Uterus (tissue), 3 donors: ENCODE measurements at regions not wholly inside any gene's neighbourhood (a gene's known extent, or its start where the extent isn't known, plus 50 kb on each side); places are given as distances from the start of the nearest gene placed in this dataset.

ENCODE experiments used
- DNase-seq, 2 donors: peaks; one replicate each; pipeline ENCODE4 v3.0.0-alpha.2; 2019 to 2020
- H3K27ac ChIP-seq, 2 donors: fragments of 200-600 bp; sonication (generic); 1 replicate in 1 of 2; 2 replicates in 1 of 2; pipeline ENCODE4 v1.5.1; 2016 to 2018
- H3K27me3 ChIP-seq, 2 donors: fragments of 200-600 bp; sonication (generic); one replicate each; pipeline ENCODE4 v1.5.1; 2018 to 2019; ENCODE audit warnings: control low read depth in 1 of 2
- H3K36me3 ChIP-seq, 2 donors: fragments of 200-600 bp; sonication (generic); one replicate each; pipeline ENCODE4 v1.5.1; 2019; ENCODE audit warnings: control low read depth in 1 of 2
- H3K4me1 ChIP-seq, 2 donors: fragments of 200-600 bp; sonication (generic); one replicate each; pipeline ENCODE4 v1.5.1; 2018 to 2019; ENCODE audit warnings: control low read depth in 1 of 2
- H3K4me3 ChIP-seq, 2 donors: fragments of 200-600 bp; sonication (generic); 1 replicate in 1 of 2; 2 replicates in 1 of 2; pipeline ENCODE4 v1.5.1; 2018 to 2019; ENCODE audit warnings: mild to moderate bottlenecking in 1 of 2
- H3K9me3 ChIP-seq, 2 donors: fragments of 200-600 bp; sonication (generic); one replicate each; pipeline ENCODE4 v1.5.1; 2019; ENCODE audit warnings: control low read depth in 1 of 2
- POLR2A ChIP-seq, 2 donors: fragments of 450-650 bp; IDR thresholded peaks; one replicate each; pipeline ENCODE4 v1.6.1; 2016; ENCODE audit warnings: antibody characterized with exemption in 2 of 2, mild to moderate bottlenecking in 1 of 2, moderate library complexity in 1 of 2
- intact Hi-C: fragments of 100-400 bp; cut with DNase I; formaldehyde crosslinking; loops from one replicate; pipeline ENCODE4 v1.15.1; 2023; ENCODE audit warnings: low total_unique reads
- TF ChIP-seq, protein P1 (sequence below), 4 experiments: fragments of 200-600 bp in 2 of 4; fragments of 450-650 bp in 2 of 4; sonication (generic) in 2 of 4; IDR thresholded peaks; one replicate each; pipeline ENCODE4 v1.5.1; 2016 to 2019; ENCODE audit warnings: antibody characterized with exemption in 4 of 4, mild to moderate bottlenecking in 2 of 4, moderate library complexity in 1 of 4
- donor health status: DM: yes; HTN: yes; CAD: no.

DNA sequence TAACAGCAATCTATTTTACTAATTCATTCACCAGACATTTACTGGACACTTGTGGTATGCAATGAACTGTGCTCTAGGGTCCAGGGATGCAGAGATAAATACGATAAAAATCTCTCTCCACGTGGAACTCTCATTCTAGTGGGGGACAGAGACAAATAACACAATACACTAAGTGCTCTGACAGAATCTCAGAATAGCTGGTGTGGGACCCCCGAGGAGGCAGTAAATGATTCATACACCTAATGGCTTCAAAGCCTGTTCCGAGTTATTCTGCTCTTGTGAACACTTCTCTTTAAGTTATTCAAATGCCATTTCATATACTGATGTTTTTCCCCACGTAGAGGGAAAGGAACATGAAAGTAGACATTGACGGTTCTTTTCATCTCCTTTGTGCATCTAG lies 302.0 kb upstream of the PDE4D start:
- H3K27me3 ChIP-seq = no peaks in the 10 kb centered on the region
- H3K4me3 ChIP-seq = no peak overlapping the region
- TF ChIP-seq, protein P1, sequence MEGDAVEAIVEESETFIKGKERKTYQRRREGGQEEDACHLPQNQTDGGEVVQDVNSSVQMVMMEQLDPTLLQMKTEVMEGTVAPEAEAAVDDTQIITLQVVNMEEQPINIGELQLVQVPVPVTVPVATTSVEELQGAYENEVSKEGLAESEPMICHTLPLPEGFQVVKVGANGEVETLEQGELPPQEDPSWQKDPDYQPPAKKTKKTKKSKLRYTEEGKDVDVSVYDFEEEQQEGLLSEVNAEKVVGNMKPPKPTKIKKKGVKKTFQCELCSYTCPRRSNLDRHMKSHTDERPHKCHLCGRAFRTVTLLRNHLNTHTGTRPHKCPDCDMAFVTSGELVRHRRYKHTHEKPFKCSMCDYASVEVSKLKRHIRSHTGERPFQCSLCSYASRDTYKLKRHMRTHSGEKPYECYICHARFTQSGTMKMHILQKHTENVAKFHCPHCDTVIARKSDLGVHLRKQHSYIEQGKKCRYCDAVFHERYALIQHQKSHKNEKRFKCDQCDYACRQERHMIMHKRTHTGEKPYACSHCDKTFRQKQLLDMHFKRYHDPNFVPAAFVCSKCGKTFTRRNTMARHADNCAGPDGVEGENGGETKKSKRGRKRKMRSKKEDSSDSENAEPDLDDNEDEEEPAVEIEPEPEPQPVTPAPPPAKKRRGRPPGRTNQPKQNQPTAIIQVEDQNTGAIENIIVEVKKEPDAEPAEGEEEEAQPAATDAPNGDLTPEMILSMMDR (IDR thresholded peaks at IDR 0.05) = no peak
- intact Hi-C loops = no loop called here
- no peaks in the 10 kb centered on the region for H3K36me3 ChIP-seq
- H3K4me1 ChIP-seq = no peaks in the 10 kb centered on the region
- H3K9me3 ChIP-seq = no peaks in the 10 kb centered on the region
- no peak overlapping the region for H3K27ac ChIP-seq
- DNase-seq = no peak

DNA sequence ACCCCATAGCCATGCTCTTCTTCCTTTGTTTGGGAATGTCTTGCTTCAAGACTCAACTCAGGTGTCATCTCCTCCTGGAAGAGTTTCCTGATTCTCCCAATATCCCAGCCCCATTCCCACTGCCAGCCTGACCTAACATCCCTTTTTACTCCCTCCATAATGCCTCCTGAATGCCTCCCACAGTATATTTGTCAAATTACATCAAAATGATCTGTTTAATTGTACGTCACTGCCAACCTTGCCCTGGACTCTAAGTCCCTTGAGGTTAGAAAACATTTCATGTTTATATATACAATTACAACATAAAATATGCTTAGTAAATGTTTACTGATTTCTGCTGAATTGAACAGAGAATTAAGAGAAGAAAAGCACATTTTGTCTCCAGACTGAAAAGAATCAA lies 301.6 kb upstream of the PDE4D start:
- intact Hi-C loops = no loop called here
- DNase-seq = no peak
- TF ChIP-seq, protein P1 (IDR thresholded peaks at IDR 0.05) = no peak
- TF ChIP-seq POLR2A (IDR thresholded peaks at IDR 0.05) = no peak
- H3K4me1 ChIP-seq = no peaks in the 10 kb centered on the region
- no peak overlapping the region for H3K27ac ChIP-seq
- no peaks in the 10 kb centered on the region for H3K27me3 ChIP-seq
- no peaks in the 10 kb centered on the region for H3K36me3 ChIP-seq
- no peak overlapping the region for H3K4me3 ChIP-seq
- no peaks in the 10 kb centered on the region for H3K9me3 ChIP-seq

DNA sequence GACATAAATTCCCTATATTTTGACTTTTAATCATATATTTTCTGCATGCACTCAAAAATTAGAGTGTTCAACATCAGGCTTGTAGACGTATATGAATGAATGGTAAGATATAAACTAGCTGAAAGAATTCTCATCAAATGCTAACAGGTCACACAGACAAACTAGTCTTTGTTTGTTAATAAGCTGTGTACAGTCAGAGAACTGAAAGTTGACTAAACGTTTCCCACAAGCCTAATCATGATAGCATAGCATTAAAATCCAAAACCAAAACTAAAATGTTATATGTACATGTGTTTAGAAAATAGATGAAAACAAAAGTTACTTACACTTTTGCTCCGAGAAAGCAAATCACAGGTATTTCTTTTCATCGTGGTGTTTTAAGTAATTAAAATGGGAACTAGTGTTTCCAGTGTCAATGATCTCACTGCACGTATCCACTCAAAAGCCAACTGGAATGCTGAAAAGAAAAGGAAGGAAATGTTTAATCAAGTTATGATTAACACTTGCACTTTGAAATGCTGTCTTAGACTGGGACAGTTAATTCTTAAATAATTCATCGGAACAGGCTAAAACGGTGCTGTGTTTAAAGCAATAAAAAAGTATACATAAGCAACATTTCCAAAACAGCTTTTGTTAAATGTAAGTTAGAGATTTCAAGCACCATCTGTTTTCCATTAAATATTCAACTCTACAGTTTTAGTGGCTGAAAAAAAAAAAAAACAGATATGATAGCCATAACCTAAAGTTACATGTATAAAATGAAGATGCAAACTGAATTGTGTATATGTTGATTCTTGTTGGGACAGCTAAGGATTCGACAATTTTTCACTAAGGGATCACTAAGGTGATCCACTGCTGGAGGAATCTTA lies 291.9 kb upstream of the PDE4D start:
- H3K4me1 ChIP-seq = no peaks in the 10 kb centered on the region
- H3K9me3 ChIP-seq = no peaks in the 10 kb centered on the region
- H3K27me3 ChIP-seq = no peaks in the 10 kb centered on the region
- DNase-seq = no peak
- no peaks in the 10 kb centered on the region for H3K36me3 ChIP-seq
- H3K4me3 ChIP-seq = no peak overlapping the region
- H3K27ac ChIP-seq = no peak overlapping the region
- no peak for TF ChIP-seq POLR2A (IDR thresholded peaks at IDR 0.05)
- TF ChIP-seq, protein P1 (IDR thresholded peaks at IDR 0.05) = no peak
- intact Hi-C loops = no loop called here

DNA sequence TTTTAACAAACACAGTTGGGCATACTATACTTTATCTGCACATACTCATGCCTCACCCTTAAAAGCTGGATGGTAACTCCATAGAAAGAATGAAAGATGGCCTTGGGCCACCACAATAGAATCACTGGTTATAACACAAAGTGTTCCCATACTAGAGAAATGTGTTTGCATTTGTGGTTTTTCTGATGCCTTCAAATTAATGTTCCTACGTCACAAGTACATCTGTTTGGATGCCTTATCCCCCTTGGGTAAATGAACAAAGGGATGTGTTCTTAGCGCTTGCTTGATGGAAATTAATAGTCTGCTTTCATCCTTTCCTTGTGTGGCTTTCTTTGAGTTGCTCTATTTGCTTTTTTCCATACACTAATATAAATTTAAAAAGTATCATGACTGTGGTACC lies 291.1 kb upstream of the PDE4D start:
- intact Hi-C loops = no loop called here
- Histone ChIP-seq H3K9me3 (no peaks in the 10 kb centered on the region), H3K36me3 (no peaks in the 10 kb centered on the region), H3K27ac (no peak overlapping the region), H3K27me3 (no peaks in the 10 kb centered on the region), H3K4me3 (no peak overlapping the region), H3K4me1 (no peaks in the 10 kb centered on the region)
- no peak for DNase-seq
- TF ChIP-seq, protein P1 (IDR thresholded peaks at IDR 0.05) = no peak
- no peak for TF ChIP-seq POLR2A (IDR thresholded peaks at IDR 0.05)

DNA sequence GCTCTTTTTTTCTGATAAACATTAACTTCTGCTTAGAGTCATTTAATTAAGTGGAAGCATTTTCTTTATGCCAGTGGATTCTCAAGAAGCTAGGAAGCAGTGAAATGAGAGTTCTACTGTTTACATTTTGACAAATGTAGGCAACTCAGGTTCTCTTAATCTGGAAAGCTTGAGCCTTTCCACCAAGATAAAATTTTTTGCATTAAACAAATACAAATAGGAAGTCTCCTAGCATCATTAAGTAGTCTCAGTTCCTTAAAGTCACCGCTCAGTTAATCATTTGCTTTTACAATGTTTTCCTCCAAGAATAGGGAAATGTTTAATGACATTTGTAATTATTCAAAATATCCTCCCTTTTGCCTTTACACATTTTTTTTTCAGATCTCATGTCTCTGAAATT lies 290.4 kb upstream of the PDE4D start:
- DNase-seq = no peak
- Histone ChIP-seq H3K27ac (no peak overlapping the region), H3K27me3 (no peaks in the 10 kb centered on the region), H3K4me3 (no peak overlapping the region), H3K36me3 (no peaks in the 10 kb centered on the region), H3K4me1 (no peaks in the 10 kb centered on the region), H3K9me3 (no peaks in the 10 kb centered on the region)
- TF ChIP-seq, protein P1 (IDR thresholded peaks at IDR 0.05) = no peak
- TF ChIP-seq POLR2A (IDR thresholded peaks at IDR 0.05) = no peak
- intact Hi-C loops = no loop called here
